ENCODE measurements at regions not wholly inside any gene's neighbourhood (a gene's known extent, or its start where the extent isn't known, plus 50 kb on each side); places are given as distances from the start of the nearest gene placed in this dataset.

DNA sequence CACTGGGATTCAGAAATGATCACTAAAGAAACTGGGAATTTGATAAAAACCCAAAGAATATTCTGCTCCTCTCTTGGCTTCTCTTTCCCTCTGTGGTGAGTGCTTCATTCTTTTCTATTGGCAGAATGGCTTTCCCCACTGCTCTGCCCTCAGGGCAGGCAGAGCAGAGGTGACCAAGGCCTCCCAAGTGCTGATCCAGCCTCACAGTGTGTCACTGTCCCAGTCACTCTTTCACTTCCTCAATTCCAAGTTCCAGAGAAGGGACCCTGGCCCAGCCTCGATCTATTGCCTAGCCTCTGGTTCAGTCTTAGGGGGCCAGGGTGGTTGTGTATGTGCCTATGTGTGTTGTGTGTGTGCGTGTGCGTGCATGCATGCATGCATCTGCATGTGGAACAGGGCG is 180.6 kb upstream of the TMTC4 start:
- Histone ChIP-seq H3K4me3 (no peak overlapping the region), H3K27me3 (no peaks in the 10 kb centered on the region), H3K4me1 (no peaks in the 10 kb centered on the region), H3K27ac (no peak overlapping the region), H3K36me3 (no peaks in the 10 kb centered on the region), H3K9me3 (no peaks in the 10 kb centered on the region)
- no peak for DNase-seq (ENCODE audit: extremely low spot score in 2 of 2)
- no peak for TF ChIP-seq POLR2AphosphoS5 (IDR thresholded peaks at IDR 0.05; ENCODE audit: insufficient read depth in 1 of 2, low read depth in 1 of 2)
- intact Hi-C loops (cut with DNase I): no loop called here

- Histone ChIP-seq H3K27me3 (no peaks in the 10 kb centered on the region), H3K27ac (no peak overlapping the region), H3K9me3 (no peaks in the 10 kb centered on the region), H3K4me3 (no peak overlapping the region), H3K36me3 (no peaks in the 10 kb centered on the region), H3K4me1 (no peaks in the 10 kb centered on the region)
- TF ChIP-seq POLR2A (IDR thresholded peaks at IDR 0.05) (no peak), CTCF (IDR thresholded peaks at IDR 0.05) (no peak), POLR2AphosphoS5 (IDR thresholded peaks at IDR 0.05; ENCODE audit: insufficient read depth in 1 of 2, low read depth in 1 of 2) (no peak)
- intact Hi-C loops (cut with DNase I): loop anchor here (5.0 kb wide), 1 partner anchor 1403 kb away; no protein-coding TSS in a partner anchor
- DNase-seq (ENCODE audit: extremely low spot score in 2 of 2): no peak
Observed at GRCh38 chr13:100854006-100854405, 179.4 kb upstream of the TMTC4 start.

DNA sequence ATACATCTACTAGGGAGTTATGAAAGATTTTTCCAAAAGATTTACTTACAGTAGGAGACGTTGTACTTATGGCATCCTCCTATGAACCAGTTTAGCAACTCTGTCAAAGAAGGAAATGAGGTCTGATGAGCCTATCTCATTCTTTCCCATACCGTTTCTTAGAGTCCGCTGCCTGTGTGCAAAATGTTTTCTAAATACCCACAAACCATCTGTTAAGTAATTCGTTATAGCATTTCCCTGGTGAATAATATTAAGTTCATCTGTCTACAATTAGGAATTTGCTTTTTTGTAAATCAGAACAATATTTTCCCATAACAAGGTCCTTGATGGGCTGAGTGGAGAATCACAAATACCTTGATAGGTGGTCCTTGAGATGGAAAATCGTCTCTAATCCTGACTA is 178.8 kb upstream of the TMTC4 start:
- intact Hi-C loops (cut with DNase I): loop anchor here (5.0 kb wide), 1 partner anchor 1404 kb away; no protein-coding TSS in a partner anchor
- H3K9me3 ChIP-seq: no peaks in the 10 kb centered on the region
- no peak overlapping the region for H3K27ac ChIP-seq
- no peak overlapping the region for H3K4me3 ChIP-seq
- H3K4me1 ChIP-seq: no peaks in the 10 kb centered on the region
- no peaks in the 10 kb centered on the region for H3K36me3 ChIP-seq
- TF ChIP-seq CTCF (IDR thresholded peaks at IDR 0.05) (no peak), POLR2AphosphoS5 (IDR thresholded peaks at IDR 0.05; ENCODE audit: insufficient read depth in 1 of 2, low read depth in 1 of 2) (no peak), POLR2A (IDR thresholded peaks at IDR 0.05) (no peak)
- no peak for DNase-seq (ENCODE audit: extremely low spot score in 2 of 2)
- no peaks in the 10 kb centered on the region for H3K27me3 ChIP-seq

DNA sequence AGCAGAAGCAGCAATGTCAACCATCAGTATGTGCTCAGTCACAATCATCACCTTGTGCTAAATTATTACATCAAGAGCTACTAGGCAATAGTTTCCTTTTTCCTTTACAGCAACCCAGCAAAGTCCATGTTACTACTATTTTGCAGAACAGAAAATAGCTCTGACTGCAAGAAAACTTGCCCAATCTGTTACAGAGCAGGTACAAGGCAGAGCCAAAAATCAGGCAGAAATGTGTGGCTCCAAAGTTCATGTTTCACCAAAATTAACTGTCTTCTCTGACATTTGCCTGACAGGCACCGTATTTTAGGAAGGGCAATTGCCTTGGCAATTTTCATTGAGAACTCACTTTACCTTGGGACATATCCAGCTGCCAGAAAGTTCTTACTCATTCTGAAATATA is 177.6 kb upstream of the TMTC4 start:
- Histone ChIP-seq H3K36me3 (no peaks in the 10 kb centered on the region), H3K9me3 (no peaks in the 10 kb centered on the region), H3K27ac (no peak overlapping the region), H3K4me3 (no peak overlapping the region), H3K4me1 (no peaks in the 10 kb centered on the region), H3K27me3 (no peaks in the 10 kb centered on the region)
- DNase-seq (ENCODE audit: extremely low spot score in 2 of 2): no peak
- TF ChIP-seq CTCF (IDR thresholded peaks at IDR 0.05) (no peak), POLR2AphosphoS5 (IDR thresholded peaks at IDR 0.05; ENCODE audit: insufficient read depth in 1 of 2, low read depth in 1 of 2) (no peak), POLR2A (IDR thresholded peaks at IDR 0.05) (no peak)
- intact Hi-C loops (cut with DNase I): loop anchor here (5.0 kb wide), 1 partner anchor 1405 kb away; no protein-coding TSS in a partner anchor

- TF ChIP-seq POLR2A (IDR thresholded peaks at IDR 0.05) (no peak), POLR2AphosphoS5 (IDR thresholded peaks at IDR 0.05; ENCODE audit: insufficient read depth in 1 of 2, low read depth in 1 of 2) (no peak), CTCF (IDR thresholded peaks at IDR 0.05) (no peak)
- no peak overlapping the region for H3K27ac ChIP-seq
- no peaks in the 10 kb centered on the region for H3K4me1 ChIP-seq
- intact Hi-C loops (cut with DNase I): no loop called here
- no peaks in the 10 kb centered on the region for H3K27me3 ChIP-seq
- H3K9me3 ChIP-seq: no peaks in the 10 kb centered on the region
- no peak for DNase-seq (ENCODE audit: extremely low spot score in 2 of 2)
- no peaks in the 10 kb centered on the region for H3K36me3 ChIP-seq
- H3K4me3 ChIP-seq: no peak overlapping the region
Observed at GRCh38 chr13:100848304-100848703, 173.7 kb upstream of the TMTC4 start.

Data from vagina (tissue), 2 donors.